ENCODE measurements at regions not wholly inside any gene's neighbourhood (a gene's known extent, or its start where the extent isn't known, plus 50 kb on each side); places are given as distances from the start of the nearest gene placed in this dataset.
"Not testable (repeated sequence)": the region's sequence is repeated elsewhere in the genome, so short reads cannot be mapped to it uniquely, and the experiment has no call there.

DNA sequence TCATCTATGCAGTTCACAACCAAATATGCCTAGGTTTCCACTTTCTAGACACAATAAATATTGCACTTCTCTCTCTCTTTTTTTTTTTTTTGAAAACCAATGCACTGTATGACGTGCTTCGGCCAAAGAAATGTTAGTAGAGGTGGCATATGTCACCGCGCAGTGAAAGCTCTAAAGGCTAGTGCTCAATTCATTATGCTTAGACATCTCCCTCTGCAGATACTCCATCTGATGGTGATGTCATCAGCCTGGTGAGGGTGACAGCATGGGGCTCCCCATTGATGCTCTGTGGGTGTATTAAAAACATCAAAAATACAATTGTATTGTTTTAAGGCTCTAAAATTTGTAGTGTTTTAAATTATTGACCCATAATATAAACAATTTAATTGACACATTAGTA, 608.8 kb upstream of the C16orf82 start:
- TF ChIP-seq, protein P1, sequence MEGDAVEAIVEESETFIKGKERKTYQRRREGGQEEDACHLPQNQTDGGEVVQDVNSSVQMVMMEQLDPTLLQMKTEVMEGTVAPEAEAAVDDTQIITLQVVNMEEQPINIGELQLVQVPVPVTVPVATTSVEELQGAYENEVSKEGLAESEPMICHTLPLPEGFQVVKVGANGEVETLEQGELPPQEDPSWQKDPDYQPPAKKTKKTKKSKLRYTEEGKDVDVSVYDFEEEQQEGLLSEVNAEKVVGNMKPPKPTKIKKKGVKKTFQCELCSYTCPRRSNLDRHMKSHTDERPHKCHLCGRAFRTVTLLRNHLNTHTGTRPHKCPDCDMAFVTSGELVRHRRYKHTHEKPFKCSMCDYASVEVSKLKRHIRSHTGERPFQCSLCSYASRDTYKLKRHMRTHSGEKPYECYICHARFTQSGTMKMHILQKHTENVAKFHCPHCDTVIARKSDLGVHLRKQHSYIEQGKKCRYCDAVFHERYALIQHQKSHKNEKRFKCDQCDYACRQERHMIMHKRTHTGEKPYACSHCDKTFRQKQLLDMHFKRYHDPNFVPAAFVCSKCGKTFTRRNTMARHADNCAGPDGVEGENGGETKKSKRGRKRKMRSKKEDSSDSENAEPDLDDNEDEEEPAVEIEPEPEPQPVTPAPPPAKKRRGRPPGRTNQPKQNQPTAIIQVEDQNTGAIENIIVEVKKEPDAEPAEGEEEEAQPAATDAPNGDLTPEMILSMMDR (conservative IDR thresholded peaks at IDR 0.05) = no peak

GRCh38 chr16:26464576-26465266, 602.0 kb upstream of the C16orf82 start:
- H3K27ac ChIP-seq = no peak overlapping the region
- TF ChIP-seq, protein P1 (conservative IDR thresholded peaks at IDR 0.05) = no peak

More for the DNA sequence above, 608.8 kb upstream of the C16orf82 start:
- H3K27ac ChIP-seq = no peak overlapping the region

DNA sequence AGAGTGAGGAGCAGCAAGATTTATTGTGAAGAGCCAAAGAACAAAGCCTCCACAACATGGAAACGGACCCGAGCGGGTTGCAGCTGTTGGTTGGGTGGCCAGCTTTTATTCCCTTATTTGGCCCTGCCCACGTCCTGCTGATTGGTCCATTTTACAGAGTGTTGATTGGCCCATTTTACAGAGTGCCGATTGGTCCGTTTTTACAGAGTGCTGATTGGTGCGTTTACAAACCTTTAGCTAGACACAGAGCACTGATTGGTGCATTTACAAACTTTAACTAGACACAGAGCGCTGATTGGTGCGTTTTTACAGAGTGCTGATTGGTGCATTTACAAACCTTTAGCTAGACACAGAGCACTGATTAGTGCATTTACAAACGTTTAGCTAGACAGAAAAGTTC, 592.3 kb upstream of the C16orf82 start:
- H3K27ac ChIP-seq = not testable (repeated sequence)

DNA sequence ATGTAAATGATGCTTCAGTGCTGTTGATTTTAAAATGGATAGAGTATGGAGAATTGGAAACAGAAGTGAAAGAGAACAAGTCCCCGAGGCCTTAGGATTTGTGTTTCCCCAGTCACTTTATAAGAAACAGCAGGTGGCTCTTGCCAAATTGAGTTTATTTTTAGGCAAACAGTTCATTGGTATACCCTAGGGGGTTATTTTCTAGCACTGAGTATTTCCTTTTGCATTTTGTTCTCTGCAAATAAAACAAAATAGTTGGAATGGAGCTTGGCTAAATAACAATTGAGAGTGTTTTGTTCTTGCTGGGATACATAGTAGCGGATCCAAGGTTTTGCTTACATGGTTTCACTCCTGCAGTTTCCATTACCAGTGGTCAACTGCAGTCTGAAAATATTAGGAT, 591.1 kb upstream of the C16orf82 start:
- TF ChIP-seq, protein P1 (conservative IDR thresholded peaks at IDR 0.05) = no peak
- no peak overlapping the region for H3K27ac ChIP-seq

DNA sequence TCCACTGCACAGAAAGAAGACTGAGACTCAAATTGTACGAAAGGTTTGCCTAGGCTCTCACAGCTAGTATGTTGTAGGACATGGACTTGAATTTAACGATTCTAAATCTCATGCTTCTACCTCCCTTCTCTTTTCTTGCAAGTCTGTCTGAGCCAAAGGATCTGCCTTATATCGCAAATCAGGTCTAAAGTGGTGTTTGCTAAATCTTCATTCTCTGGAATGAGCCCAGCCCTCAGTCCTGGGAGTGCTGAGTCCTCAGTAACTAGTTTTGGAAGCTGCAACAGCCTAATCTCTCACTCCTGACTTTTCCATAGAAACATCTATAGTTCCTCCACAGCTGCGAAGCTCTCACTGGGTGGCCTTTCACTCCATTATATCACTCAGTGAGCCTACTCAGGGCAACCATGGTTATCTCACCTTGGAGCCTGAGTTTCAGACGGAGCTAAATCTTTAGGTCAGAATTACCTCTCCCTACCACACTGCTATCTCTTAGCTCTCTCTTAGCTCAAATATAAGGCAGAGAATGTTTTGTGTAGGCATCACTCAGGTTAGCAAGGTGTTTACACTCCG, 575.5 kb upstream of the C16orf82 start:
- TF ChIP-seq, protein P1 (conservative IDR thresholded peaks at IDR 0.05) = no peak
- no peak overlapping the region for H3K27ac ChIP-seq

DNA sequence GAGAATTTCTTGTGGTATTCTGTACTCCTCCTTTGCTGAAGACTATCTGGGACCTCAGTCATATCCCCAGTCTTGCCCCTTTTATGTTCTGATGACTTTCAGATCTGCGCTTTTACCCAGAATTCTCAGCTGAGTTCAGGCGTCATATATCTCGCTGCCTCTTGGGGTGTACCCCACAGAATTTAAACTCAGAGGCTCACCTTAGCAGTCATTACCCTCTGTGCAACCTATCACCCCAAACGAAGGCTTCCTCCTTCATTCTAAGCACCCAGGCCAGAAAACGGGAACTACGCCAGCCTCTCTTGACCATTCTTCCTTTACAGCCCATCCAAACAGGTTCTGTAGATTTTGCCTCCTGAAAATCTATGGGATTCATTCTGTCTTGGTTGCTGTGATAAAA, 574.8 kb upstream of the C16orf82 start:
- TF ChIP-seq, protein P1 (conservative IDR thresholded peaks at IDR 0.05) = no peak
- H3K27ac ChIP-seq = no peak overlapping the region

- TF ChIP-seq, protein P1 (conservative IDR thresholded peaks at IDR 0.05) = no peak
- H3K27ac ChIP-seq = no peak overlapping the region
These were observed 573.0 kb upstream of the C16orf82 start for GRCh38 chr16:26493751-26494150.

- TF ChIP-seq, protein P1 (conservative IDR thresholded peaks at IDR 0.05) = no peak
- no peak overlapping the region for H3K27ac ChIP-seq
These were observed 568.8 kb upstream of the C16orf82 start for GRCh38 chr16:26497896-26498295.

All from VCaP (cell line).